ENCODE measurements at regions not wholly inside any gene's neighbourhood (a gene's known extent, or its start where the extent isn't known, plus 50 kb on each side); places are given as distances from the start of the nearest gene placed in this dataset.
"Not testable (repeated sequence)": the region's sequence is repeated elsewhere in the genome, so short reads cannot be mapped to it uniquely, and the experiment has no call there.

DNA sequence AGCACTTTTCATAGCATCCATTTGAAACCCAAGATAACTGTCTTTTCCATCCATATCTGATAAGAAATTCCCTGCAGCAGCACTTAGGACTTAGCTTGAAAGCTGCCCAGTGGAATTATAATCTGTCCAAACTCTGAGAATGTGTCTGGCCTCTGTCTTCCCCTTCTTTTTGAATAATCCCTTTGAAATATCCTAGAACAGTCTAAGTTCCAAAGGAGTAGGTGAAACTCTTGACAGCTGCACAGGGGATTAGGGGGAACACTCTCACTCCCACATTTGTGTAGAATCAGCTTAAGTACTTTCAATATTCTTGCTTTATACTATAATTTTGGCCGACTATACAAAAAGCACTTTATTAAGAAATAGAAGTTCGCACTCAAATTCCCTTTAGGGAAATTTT lies 157.7 kb downstream of the PAPSS1 start:
- no peak for DNase-seq (ENCODE audit: low read depth in 2 of 3, low spot score in 1 of 3)

DNA sequence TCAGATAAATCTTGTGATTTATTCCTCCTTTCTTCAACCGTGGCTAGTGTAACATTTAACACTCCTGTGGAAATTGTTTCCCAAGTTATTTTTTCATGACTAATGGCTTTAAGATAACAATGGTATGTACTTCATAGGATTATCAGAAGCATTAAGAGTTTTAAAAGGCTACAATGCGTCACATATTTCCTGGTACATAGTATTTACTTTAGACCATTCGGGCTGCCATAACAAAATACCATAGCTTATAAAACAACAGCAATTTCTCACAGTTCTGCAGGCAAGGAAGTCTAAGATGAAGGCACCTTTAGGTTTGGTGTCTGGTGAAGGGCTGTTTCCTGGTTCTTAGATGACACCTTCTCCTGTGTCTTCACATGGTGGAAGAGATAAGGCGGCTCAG lies 158.6 kb downstream of the PAPSS1 start:
- no peak for DNase-seq (ENCODE audit: low read depth in 2 of 3, low spot score in 1 of 3)

DNA sequence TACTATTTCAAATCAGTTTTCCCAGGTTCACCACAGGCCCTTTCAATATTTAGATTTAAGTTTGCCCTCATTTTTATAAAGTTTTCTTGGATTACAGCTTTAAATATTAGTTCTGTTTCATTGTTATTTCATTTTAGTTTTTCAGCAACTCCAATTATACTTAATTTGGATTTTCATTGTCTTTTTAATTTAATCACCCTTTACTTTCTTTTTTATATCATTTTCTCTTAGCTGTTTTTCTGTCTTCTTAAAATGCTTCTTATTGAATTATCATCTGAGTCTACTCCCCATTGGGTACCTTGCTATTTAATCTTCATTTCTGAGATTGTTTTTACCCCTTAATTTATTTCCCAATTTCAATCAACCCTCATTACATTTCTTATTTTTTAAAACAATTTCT lies 160.4 kb downstream of the PAPSS1 start:
- no peak for DNase-seq (ENCODE audit: low read depth in 2 of 3, low spot score in 1 of 3)

DNA sequence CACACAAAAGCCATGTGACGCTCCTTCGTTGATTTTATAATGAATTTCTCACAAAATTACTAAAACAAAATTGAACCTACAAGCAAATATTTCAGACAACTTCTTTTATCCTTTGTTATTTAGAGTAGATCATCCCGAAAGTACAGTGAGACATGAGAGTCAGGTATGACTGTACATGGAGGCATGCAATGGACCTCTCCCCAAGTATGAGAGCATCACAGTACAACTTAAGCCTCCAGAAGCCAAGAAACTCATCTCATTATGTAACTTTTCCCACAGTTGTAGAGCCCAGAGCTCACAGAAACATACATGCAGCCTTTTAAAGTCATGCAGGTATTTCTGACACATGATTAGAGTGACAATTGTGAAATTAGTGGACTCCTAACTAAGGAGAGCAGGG lies 167.7 kb downstream of the PAPSS1 start:
- DNase-seq (ENCODE audit: low read depth in 2 of 3, low spot score in 1 of 3), result no peak

DNA sequence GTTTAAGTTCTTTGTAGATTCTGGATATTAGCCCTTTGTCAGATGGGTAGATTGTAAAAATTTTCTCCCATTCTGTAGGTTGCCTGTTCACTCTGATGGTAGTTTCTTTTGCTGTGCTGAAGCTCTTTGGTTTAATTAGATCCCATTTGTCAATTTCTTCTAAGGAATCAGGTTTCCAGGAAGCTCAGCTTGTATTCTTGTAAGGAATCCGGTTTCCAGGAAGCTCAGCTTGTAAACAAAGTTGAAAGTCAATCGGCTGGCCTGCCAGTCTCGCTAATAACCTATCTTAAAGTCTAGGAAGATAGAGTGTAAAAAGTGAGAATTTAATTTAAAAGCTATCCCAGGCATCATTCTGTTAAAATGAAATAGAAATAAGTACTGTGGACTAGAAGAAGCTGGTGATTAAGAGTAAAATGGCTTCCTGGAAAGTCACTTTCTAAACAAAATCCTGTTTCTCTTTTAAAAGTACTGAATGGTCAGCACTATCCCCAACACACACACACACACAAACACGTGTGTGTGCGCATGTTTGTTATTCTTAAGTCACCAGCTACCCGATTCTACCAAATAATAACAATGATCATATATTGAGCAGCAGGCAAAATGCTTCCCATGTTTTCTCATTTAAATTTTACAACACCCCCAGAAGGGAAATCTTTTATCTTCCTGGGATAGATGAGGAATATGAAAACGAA lies 171.7 kb downstream of the PAPSS1 start:
- DNase-seq (ENCODE audit: low read depth in 2 of 3, low spot score in 1 of 3), result no peak

DNA sequence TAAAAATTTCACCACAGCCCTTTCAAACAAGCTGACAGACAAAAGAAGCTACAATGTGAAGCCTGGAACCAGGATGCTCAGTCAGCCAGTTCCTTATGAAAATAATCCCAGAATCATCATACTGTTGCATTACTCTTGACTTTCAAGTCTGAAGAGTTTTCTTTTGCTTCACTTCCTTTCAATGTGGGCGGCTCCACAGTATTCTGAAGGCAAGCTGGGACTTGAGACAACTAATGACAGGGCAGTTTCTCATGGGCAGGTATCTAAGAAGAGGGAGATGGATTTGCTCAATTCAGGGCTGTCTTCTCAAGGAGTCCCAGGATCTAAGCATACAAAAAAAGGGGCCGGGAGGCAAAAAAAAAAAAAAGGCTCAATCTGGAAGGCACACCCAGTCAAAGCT lies 173.4 kb downstream of the PAPSS1 start:
- DNase-seq (ENCODE audit: low read depth in 2 of 3, low spot score in 1 of 3), result no peak

DNA sequence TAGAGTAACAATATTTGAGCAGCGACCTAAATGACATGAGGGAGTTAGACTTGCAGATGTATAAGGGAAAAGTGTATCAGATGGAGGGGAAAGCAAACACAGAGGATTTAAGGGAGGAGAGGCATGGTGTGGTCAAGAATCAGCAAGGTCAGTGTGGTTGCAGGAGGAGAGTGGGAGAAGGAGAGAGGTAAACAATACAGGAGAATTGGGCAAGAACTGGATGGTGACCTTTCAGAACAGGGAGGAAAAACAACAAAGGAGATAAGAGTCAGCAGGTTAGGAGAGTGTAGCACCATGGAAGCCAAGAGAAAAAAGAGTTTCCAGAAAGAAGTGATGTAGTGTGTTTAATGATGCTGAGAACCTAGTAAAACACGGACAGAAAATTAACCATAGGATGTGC lies 178.5 kb downstream of the PAPSS1 start:
- no peak for DNase-seq (ENCODE audit: low read depth in 2 of 3, low spot score in 1 of 3)

DNA sequence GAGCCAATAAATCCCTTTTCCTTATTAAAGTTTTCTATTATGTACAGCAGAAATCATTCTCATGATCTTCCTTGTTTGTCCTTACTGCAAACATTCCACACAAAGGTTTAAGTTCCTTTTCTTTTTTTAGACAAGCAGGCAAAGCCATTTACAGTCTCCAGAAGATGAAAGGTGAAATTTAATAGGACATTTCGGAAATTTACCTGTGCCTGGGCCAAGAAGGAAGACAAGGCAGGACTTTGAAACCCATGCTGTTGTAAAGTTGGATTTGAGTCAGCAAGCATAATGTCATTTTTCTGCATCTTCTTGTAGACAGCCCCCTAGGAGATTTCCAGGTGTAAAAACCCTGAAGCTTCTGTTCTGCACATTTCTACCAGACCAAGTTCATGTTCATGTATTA lies 188.1 kb downstream of the PAPSS1 start:
- no peak for DNase-seq (ENCODE audit: low read depth in 2 of 3, low spot score in 1 of 3)

DNA sequence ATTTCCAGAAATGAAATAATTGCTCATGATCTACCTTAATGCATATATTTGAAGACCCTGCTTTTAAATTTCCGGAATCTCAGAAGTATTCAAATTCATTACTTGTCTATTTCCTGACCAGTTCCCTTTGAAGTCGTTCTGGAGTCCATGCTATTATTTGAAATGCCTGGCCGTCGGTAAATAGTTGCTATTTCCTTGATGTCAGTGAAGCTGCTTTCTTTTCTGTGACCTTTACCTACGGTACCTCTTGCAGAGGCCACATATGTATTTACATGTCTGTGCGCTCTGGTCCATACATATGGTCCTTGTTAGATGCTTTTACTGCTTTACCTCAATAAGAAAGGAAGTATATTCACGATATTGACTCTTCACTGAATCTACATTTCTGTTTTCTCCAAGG lies 199.7 kb downstream of the PAPSS1 start:
- no peak for DNase-seq (ENCODE audit: low read depth in 2 of 3, low spot score in 1 of 3)

DNA sequence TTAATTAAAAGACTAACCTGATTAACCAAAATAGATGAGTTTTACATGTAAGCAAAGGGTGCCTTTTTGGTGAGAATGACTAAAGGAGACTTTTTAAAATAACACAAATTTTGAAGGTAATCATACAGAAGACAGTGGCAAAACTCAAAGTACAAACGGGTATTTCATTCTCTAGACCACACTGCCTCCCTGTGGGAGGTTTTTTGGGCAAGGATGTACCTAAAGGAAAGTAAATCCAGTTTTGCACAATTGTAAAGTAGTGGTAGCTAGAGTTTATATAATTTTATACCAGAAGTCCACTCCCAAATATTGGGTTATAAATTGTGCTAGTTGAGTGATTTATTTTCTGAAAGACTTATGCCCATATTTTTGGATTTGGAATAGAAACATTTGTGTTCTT lies 201.0 kb downstream of the PAPSS1 start:
- DNase-seq (ENCODE audit: low read depth in 2 of 3, low spot score in 1 of 3), result no peak

DNA sequence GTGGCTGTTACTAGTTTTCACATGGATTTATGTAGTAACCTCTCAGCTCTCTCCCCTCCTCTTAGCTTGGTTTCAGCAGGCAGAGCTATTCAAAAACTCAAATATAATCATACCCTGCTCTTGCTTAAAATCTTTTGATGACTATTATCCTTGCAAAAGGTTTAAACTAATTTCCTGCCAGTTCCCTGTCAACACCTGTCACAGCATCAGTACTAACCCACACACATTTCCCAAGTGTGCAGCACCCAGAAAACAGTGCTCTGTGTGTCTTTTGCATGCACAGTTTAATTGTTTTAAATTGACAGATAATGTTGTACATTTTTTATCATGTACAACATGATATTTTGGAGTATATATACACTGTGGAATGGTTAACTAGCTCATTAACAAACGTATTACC lies 202.0 kb downstream of the PAPSS1 start:
- DNase-seq (ENCODE audit: low read depth in 2 of 3, low spot score in 1 of 3), result no peak

DNA sequence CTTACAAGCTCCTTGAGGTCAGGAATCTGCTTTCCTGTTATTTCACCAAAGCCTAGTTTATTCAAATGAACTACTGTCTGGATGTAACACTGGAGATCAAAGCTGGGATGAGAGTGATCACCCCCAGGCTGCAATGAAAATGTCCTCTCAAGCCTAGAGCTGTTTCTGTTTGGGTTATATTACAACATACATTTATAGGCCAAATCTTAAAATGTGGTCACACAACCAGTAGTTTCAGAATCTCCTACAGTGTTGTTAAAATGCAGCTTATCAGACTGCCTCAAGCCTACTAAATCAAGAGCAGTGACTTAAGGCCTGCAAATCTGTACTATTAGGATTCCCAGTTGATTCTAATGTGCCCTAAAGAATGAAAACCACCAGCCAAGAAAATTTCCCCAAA lies 207.5 kb downstream of the PAPSS1 start:
- DNase-seq (ENCODE audit: low read depth in 2 of 3, low spot score in 1 of 3), result no peak

DNA sequence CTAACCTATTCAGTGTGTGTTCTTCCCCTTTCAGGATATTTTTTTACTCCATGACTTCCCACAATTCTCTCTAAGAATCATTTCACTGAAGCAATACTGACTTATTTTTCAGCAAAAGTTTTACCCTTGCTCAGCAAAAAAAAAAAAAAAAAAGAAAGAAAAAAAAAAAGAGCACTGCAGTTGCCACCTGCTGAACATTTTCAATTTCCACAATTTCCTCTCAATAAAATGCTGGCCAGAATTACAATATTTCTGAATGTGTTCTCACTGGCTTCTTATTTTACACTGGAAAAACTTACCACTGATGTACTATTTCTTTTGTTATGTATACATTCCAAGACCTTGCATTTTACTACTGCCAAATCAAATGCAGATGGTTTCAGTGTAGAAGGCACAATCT lies 210.4 kb downstream of the PAPSS1 start:
- no peak for DNase-seq (ENCODE audit: low read depth in 2 of 3, low spot score in 1 of 3)

DNA sequence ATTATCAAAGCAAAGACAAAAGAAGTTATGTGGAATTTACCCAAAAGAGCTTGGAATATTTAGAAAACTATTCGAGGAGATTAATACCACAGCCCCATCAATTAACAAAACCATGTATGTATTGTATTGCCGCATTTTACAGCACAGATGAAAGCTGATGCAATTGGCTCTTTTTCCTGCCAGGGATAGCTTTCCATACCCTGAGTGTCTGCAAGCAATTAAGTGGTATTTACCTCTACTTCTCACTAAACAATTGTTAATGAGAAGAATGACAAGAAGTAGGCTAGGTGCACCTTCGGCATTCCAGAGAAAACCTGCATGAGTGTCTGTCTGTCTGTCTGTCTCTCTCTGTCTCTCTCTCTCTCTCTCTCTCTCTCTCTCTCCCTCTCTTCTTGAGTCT lies 219.5 kb downstream of the PAPSS1 start:
- DNase-seq (ENCODE audit: low read depth in 2 of 3, low spot score in 1 of 3), result no peak

DNA sequence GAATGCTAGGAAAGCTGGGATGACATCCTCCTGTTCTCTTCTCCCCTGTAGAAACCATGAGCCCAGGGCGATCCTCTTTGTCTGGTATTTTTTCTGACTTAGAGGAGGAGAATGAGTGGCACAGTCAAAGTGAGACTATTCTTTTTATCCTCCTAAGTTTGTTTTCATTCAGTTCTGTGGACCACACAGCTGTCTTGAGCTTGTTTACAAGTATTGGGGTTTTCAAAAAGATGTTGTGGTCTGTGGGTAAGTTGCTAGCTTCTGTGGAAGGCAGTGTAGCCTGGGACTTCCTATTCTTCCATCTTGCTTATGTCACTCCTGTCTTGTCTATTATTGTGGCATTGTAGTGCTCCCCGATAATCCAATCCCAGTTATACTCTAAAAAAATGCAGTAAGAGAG lies 223.0 kb downstream of the PAPSS1 start:
- no peak for DNase-seq (ENCODE audit: low read depth in 2 of 3, low spot score in 1 of 3)

DNA sequence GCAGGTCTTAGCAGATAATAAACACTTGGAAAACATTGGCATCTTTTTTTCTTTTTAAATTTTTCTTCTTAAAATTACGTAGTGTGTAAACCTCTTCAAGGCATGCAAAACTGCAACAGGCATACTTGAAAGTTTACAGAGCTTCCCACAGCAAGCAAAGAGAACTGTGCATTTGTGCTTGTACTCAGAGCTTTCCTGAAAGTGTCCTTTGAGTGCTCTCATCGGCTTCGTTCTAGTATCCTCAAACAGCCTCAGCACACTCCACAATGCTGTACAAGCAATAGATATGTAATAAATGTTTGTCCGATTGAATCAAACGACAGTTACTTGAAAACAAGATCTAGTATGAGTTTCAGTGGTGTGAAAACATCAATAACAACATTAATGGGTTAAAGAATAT lies 227.5 kb downstream of the PAPSS1 start:
- DNase-seq (ENCODE audit: low read depth in 2 of 3, low spot score in 1 of 3), result no peak

DNA sequence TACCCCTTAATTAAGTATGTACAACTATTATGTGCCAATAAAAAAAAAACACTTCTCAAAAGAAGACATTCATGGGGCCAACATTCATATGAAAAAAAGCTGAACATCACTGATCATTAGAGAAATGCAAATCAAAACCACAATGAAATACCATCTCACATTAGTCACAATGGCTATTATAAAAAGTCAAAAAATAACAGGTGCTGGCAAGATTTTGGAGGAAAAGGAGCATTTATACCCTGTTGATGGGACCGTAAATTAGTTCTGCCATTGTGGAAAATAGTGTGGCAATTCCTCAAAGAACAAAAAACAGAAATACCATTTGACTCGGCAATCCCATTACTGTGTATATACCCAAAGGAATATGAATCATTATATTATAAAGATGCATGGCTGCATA lies 229.9 kb downstream of the PAPSS1 start:
- DNase-seq (ENCODE audit: low read depth in 2 of 3, low spot score in 1 of 3), result no peak

DNA sequence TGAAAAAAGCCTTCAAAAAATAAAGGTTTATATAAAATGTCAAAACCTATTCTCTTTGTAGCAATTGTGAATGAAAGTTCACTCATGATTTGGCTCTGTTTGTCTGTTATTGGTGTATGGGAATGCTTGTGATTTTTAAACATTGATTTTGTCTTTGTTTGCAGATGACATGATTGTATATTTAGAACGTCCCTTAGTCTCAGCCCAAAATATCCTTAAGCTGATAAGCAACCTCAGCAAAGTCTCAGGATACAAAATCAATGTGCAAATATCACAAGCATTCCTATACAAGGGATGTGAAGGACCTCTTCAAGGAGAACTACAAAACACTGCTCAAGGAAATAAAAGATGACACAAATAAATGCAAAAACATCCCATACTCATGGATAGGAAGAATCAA lies 236.4 kb downstream of the PAPSS1 start:
- not testable (repeated sequence) for DNase-seq (ENCODE audit: low read depth in 2 of 3, low spot score in 1 of 3)

DNA sequence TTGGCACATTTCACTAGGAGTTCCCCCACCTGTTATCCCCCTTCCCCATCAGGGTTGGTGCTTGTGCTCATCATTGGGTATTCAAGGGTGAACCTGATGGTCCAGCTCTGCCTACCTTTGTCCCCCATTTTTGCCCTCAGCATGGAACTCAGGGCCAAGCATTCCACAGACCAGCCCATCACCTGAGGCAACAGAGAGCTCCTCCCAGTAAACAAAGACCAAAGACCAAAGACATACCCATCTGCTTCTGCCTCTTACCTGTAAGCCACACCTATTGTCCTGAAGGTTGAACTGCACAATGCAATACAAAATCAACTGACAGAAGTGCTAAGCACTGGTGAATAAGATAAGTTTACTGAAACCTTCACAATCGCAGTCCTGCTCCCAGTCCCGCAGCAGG lies 237.5 kb downstream of the PAPSS1 start:
- DNase-seq (ENCODE audit: low read depth in 2 of 3, low spot score in 1 of 3), result no peak

DNA sequence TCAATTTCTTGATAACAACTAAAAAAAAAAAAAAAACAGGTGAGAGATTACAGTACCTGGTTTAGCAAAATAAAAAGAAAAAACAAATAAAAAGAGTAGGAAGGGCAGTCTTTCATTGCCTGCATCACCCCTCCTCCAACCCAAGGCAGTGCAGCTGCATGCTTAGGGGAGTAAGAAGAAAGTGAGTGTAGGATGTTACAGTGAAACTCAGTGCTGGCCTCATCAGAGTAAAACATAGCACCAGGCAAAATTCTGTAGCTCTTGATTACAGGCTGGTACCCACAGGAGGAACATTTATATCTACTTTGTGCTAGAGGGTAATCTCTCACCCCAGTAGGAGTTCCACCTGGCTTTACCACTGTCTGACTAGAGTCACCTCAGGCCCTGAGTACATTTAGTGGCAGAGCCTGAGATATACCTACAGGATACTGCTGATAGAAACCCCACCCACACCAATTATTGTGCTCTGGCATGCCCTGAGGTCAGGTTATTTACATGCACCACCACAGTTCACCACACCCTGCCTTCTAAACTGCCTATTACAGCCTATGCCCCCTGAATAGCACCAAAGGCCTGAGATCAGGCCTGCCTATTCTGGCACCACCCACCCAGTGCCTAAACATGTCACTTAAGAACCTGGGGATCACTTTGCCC lies 241.6 kb downstream of the PAPSS1 start:
- no peak for DNase-seq (ENCODE audit: low read depth in 2 of 3, low spot score in 1 of 3)

DNA sequence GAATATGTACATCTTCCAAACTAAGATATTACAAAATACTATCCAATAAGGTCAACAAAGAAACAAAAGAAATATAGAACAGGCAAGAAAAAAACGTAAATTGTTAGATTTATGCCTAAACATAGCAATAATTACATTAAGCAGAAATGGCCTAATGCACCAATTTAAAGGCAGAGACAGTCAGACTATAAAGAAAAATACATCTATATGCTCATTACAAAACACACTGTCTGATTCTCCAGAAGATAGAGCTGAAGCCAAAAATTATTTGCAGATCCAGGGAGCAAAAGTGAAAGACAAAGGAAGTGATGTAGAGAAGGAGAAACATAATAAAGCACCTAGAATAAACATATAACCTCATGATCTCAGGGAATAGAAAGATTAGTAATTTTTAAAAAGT lies 246.9 kb downstream of the PAPSS1 start:
- DNase-seq (ENCODE audit: low read depth in 2 of 3, low spot score in 1 of 3), result no peak

DNA sequence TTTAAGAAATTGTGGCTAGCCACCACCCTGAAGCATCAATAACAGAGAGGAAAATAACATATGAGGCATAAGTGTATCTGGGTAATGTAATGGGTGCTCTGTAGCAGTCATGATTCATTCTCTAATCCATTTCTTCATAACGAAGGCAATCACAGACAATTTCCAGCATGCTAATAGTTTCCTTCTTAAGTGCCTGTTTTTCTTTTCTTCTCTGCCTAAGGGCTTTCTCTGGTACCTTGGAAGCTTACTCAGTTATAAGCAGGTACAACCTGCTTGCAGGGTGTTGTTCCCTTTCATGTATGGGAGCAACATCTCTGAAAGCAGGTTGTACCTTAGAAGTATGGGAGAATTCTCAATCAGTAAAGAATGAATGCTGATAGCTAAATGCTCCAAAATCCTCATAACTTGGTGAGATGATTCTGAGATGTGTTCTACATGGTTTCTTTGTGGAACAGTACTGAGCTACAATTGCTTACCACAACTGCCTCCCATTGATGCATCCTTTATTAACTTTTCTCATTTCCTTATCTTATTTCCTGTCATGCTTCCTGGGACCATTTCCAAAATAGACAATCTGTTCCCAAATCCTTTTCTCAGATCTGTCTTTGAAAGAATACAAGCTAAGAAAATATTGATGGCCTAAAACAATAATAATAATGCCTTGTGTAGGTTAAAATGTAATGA lies 247.6 kb downstream of the PAPSS1 start:
- DNase-seq (ENCODE audit: low read depth in 2 of 3, low spot score in 1 of 3), result no peak

DNA sequence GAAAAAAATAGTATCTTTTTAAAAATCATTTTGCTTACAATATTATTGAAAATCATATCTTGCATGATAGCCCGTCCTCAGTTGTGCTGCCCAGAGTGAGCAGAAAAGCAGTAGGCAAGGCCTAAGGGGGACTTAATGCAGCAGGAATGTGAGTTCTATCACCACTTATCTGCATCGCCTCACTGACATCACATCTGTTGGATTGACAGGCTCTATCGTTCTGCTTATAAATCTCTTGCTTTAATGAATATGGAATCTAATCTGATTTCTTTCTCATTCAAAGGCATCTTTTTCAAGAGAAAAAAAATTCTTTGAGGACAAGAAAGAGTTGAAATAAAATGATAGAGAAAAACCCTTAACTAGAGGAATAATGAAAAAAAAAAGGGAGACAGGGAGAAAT lies 249.9 kb downstream of the PAPSS1 start:
- DNase-seq (ENCODE audit: low read depth in 2 of 3, low spot score in 1 of 3), result no peak
